ENCODE measurements at regions not wholly inside any gene's neighbourhood (a gene's known extent, or its start where the extent isn't known, plus 50 kb on each side); places are given as distances from the start of the nearest gene placed in this dataset.

- Histone ChIP-seq H3K4me2 (ENCODE audit: insufficient read depth, low read length) (no peak overlapping the region), H3K79me2 (ENCODE audit: control insufficient read depth, insufficient read depth, low read length) (no peaks in the 10 kb centered on the region), H3K9me3 (replicated peaks; ENCODE audit: control insufficient read depth, insufficient read depth, low read depth, low read length) (no peaks in the 10 kb centered on the region), H3K27ac (ENCODE audit: extremely low read depth, low read depth, low read length) (no peak overlapping the region), H3K9me1 (ENCODE audit: control insufficient read depth, insufficient read depth, low read length) (no peaks in the 10 kb centered on the region), H3K9ac (ENCODE audit: insufficient read depth in 1 of 2, low read depth in 2 of 2, low read length in 2 of 2) (no peak overlapping the region), H3K36me3 (ENCODE audit: control insufficient read depth, insufficient read depth, low read length) (no peaks in the 10 kb centered on the region), H2AFZ (ENCODE audit: low read depth, low read length) (no peak overlapping the region), H3K27me3 (ENCODE audit: control insufficient read depth in 2 of 2, insufficient read depth in 2 of 2, low read length in 2 of 2) (no peaks in the 10 kb centered on the region), H3K4me1 (replicated peaks in 1 of 2; ENCODE audit: control insufficient read depth in 2 of 2, insufficient read depth in 2 of 2, low read length in 2 of 2) (no peaks in the 10 kb centered on the region), H4K20me1 (replicated peaks; ENCODE audit: control insufficient read depth, insufficient read depth, low read length) (no peaks in the 10 kb centered on the region), H3K4me3 (no peak overlapping the region)
- ATAC-seq (no peak), DNase-seq (ENCODE audit: extremely low read depth in 1 of 4, low spot score in 3 of 4) (no peak), FAIRE-seq (no peak)
- POLR2A ChIA-PET, result no interaction called here
- 0% methylated on average over 1 of the region's 1 CpG for WGBS (ENCODE audit: insufficient coverage, low coverage, missing lambda C conversion rate)
- CTCF ChIA-PET (ENCODE audit: low intra/inter-chr PET ratio), result no interaction called here
- intact Hi-C loops (cut with micrococcal nuclease), result no loop called here
- in situ Hi-C loops (cut with MboI), result no loop called here
- no TSS peak for BruUV-seq (replicated peaks)
- TF ChIP-seq CHD7 (IDR thresholded peaks at IDR 0.05; ENCODE audit: low read depth, low read length) (no peak), TSC22D4 (tag; IDR thresholded peaks at IDR 0.05) (no peak), RREB1 (CRISPR knock-in tag; IDR thresholded peaks at IDR 0.05) (no peak), ZNF444 (CRISPR knock-in tag; IDR thresholded peaks at IDR 0.05) (no peak), FIP1L1 (IDR thresholded peaks at IDR 0.05; ENCODE audit: low read depth, low read length, poor library complexity, severe bottlenecking) (no peak), ATF7 (IDR thresholded peaks at IDR 0.05) (no peak), RNF2 (IDR thresholded peaks at IDR 0.05) (no peak)
Observed at GRCh38 chr2:149894226-149894625, 306.7 kb upstream of the MMADHC start.

Data from K562 (cell line).